ENCODE measurements at regions not wholly inside any gene's neighbourhood (a gene's known extent, or its start where the extent isn't known, plus 50 kb on each side); places are given as distances from the start of the nearest gene placed in this dataset.

DNA sequence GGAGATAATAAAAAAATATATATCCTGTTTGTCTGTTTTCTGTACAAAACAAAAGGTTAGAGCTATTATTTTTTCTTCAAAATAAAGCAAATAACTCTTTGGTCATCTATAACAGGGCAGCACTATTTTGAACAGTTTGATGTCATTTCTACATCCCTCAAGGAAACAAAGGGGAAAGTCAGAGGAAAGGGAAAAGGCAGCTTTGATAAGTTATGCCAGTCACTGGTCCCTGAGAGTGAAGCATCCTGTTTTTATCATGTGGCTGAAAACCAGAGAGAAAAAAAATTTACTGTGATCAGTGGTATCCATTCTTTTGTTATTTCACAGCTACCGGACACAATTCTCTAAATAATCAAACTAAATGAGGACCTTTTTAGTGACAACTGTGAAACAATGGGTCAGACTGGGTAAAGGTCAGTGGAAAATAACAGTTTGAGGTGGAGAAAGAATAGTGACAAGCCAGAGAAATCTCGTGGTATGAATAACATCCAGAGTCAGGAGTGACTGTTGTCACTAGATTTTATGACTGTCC, 356.0 kb downstream of the HDGFL1 start:
- DNase-seq (ENCODE audit: low read depth in 4 of 4, low spot score in 3 of 4): no peak

DNA sequence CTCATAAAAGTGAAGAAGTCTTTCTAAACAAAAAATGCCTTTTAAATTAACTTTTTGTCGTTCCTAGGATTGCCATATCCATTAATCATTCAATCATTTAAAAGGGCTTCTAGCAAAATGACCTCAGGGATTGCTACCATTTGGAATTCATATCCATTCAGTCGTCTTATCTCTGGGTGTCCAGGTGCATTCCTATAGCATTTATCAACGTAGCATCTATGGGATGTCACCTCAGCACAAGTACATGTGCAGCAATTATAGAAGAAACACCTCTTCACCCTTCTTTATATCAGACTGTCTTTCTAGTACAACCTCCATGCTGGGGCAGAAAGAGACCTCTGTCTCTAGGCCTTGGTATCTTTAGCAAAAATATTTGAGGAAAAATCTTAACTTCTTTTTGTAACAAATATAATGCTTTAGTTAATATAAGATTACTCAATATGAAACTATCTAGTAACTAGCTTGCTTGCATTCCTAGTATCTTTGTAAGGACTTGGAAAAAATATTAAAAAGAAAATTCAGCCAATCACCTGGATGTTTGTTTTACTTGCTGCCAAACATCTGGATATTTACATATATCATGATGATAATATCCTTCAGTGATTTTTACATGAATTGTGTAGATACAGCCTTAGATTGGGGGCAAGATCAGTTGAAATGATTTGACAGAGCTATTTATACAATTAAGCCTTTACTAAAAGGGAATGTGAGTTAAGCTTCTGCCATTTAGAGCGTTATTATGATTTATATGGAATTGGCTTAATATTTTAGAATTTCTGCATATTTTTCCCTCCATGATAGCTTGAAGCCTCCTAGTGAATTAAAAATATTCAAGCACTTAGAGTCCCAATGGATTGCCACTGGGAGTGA, 356.8 kb downstream of the HDGFL1 start:
- no peak for DNase-seq (ENCODE audit: low read depth in 4 of 4, low spot score in 3 of 4)

DNA sequence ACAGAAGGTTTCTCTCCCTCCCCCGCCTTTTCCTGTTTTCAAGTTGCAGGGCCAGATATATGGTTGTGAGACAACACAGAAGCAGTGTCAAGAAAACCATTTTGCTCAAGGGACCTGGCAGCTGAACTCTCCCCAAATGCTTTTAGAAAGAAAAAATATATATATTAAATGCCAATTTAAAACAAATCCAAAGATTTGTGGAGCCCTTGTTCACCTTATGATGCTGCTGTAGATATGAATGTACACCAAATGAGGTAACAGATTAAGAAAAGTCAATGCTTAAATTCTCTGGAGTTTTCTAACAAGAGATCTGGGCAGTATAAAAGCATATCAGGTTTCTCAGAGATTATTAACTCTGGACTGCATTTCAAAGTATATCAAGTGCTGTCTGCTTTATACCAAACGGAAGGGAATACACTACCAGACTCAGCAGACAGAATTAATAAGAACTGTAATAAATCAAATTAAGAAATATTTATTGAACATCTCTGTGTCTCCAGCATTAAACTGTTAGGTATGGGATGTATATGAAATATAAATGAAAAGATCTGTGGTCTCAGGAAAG, 357.5 kb downstream of the HDGFL1 start:
- DNase-seq (ENCODE audit: low read depth in 4 of 4, low spot score in 3 of 4): peak in 2 of 4 donors; percentile 48 to 59

DNA sequence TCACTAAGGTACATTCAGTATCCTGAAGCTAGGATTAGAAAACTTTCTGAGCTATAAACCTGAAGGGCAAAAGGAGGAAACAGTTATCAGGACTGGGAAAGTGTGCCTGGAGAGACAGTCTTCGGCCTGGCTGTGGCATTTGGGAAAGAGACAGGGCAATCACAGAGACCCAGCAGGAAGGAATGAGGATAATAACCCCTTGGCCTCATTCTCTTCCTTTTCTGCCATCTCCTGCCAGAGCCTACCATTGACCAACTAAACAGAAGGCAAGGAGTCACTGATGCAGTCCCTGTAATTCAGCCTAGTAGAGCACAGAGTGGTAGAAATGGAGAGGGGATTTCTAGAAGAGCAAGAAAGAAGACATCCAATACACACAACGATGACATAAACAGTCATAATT, 359.4 kb downstream of the HDGFL1 start:
- DNase-seq (ENCODE audit: low read depth in 4 of 4, low spot score in 3 of 4): no peak

DNA sequence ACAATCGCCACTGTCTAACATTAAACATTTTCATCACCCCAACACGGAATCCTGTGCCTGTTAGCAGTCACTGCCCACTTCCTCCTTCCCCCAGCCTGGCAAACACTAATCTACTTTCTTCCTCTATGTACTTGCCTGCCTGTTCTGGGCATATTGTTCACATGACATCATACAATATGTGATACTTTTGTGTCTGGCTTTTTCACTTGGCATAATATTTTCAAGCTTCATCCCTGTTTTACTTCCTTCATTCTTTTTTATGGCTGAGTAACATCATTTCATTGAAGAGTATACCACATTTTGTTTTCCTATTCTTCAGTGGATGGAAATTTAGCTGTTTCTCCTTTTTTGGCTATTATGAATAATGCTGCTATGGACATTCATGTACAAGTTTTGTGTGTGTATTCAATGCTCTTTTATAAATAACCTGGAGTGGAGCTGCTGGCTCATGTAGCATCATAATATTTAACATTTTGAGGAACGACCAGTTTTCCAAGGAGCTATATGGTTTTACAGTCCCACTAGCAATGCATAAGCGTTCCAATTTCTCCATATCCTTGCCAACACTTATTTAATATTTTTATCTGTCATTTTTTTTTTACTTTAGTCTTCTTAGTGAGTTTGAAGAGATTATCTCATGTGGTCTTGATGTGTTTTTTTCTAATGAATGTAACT, 360.1 kb downstream of the HDGFL1 start:
- DNase-seq (ENCODE audit: low read depth in 4 of 4, low spot score in 3 of 4): no peak

DNA sequence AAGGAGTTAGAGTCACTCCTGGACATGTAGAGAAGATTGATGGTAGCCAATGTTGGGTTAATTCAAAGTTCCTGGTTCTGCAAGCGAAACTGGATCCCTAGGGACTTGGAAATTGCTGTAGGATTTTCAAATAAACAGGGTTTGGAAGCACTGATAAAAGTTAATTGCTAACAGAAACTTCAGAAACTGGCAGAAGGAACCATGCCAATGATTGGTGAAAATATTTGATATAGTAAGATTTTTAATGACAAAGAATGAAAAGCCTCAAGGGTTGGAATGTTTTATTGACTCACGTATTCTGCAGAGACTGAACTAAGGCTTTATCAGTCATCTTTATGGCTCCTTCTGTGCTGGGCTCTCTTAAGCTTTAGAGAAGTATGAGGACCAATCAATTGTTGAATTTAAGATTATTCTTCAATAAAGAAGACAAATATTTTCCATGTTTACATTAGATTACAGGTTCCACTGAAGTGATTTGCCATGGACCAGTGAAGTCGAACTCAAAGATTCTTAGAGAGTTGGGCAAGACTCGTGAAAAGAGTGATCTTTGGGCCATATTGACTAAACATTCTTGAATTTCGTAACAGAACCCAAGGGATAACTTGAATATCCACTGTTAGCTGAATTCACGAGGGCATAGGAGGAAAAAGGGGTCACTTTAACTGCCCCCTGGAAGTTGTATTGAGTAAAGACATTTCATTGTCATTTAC, 371.4 kb downstream of the HDGFL1 start:
- DNase-seq (ENCODE audit: low read depth in 4 of 4, low spot score in 3 of 4): no peak

DNA sequence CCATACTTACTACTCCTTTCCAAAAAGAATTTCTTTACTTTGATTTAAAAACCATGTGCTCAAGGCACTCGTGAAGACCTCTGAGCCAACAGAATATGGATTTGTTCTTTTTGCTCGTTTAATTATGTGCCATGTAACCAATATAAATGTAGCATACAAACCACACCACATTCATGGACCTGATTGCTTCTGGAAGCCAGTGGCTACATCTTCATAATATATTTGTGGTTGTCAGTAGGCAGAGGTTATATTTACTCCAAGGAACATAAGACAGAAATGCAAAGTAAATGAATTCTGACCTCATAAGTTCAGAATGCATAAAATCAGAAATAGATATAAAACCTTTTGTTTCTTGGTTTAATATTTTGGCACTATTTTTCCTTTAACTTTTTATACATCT, 373.0 kb downstream of the HDGFL1 start:
- no peak for DNase-seq (ENCODE audit: low read depth in 4 of 4, low spot score in 3 of 4)

DNA sequence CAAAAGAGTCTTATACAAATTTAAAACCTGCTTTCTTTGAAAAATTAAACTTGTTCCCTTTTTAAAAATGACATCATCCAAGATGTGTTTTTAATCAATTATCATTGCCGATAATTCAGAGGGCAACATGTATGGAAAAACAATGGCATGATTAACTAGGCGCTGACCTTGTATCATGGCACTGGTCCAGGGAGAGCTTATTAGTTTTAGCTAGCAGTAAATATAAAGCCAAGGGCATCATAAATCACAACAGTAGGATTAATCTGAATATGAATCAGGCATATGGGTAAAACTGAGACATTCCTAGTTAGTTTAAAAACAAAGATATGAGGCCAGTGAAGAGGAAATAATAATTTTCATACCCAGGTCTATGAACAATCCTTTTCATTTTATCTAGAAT, 374.0 kb downstream of the HDGFL1 start:
- no peak for DNase-seq (ENCODE audit: low read depth in 4 of 4, low spot score in 3 of 4)

DNA sequence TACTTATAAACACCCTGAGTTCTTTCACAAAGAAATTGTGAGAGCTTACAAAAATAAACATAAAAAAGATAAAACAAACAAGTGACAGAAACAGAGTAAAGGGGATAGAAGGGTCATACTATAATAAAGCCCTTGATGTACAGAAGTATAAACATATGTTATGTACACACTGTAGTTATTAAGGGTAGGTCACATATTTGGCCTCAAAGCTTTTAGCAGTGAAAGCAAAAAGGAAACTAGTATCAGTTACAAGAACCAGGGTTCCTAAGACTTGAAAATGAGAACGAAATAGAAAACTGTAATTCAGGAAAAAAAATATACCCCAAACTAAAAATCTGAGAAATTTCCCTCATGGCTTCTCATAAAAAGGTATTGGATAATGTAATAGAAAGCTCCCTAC, 380.6 kb downstream of the HDGFL1 start:
- DNase-seq (ENCODE audit: low read depth in 4 of 4, low spot score in 3 of 4): no peak

DNA sequence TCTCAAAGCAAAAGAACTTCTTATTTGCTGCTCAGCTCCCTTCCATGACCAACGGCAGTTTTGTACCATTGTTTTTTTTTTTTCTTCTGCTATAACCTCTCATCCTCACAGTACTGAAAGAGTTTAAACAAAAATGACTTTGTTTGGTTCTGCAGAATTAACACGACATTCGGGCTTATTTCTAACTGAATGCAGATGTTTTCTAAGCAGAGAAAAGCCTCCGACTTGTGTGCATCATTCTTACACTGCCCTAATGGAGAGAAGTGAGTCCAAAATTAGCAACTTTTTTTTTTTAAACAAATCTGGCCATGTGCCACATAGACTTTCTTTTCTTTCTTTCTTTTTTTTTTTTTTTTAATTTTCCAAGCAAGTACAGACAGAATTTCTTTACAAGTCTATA, 382.7 kb downstream of the HDGFL1 start:
- DNase-seq (ENCODE audit: low read depth in 4 of 4, low spot score in 3 of 4): no peak

DNA sequence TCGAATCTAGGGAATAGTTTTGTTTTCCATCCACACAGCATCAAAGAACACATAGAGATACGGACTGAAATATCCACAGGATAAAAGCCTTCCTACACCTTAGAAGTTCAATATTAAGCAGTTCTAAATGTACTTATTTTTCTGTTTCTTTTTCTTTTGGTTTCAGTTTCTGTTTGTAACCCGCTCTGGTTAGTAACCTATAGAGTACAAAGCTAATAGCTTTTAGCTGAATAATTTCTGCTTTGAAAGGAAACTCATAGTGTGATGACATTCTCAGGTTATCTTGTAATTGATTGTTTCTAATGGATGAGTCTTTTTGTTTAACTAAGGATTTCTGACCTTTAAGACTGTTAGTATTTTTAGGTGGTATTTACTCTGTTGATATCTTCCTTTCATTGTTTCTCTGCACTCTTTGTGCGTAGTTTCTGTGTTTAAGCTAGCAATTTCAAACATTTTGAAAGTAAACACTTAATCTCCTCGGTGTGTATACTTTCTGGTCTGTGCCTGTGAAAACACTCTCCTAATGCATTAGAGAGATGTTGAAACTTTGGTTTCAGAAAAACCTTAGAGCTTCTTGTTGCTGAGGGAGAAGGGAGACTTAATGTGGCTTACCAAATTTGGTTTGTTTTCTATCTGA, 385.5 kb downstream of the HDGFL1 start:
- DNase-seq (ENCODE audit: low read depth in 4 of 4, low spot score in 3 of 4): no peak

DNA sequence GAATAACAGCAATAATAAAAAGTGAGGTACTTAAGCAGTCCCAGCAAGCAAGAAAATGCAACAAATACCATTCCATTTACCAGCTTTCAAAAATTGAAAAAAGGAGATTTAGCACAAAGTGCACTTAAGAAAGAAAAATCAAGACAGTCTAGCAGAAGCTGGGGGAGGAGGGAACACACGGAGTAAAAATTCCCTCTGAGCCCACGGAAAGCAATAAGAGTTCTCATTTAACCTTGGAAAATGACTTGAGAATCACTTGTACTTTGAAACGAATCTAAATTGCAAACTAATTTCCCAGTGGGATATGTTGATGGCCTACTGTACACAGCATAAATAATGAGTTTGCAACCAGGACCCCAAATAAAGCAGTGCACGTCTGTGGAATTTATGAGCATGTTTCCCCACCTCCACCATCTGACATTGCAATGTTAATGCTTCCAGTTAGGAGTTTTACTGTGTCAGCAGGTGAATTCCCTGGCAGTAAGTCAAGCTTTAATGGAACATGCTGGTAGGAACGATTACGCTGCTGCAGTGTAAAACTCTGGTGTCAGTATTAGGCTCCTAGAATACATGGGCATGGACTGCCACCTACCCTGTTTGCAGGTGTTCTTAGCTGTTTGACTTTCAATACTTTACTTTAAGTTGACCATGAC, 386.8 kb downstream of the HDGFL1 start:
- DNase-seq (ENCODE audit: low read depth in 4 of 4, low spot score in 3 of 4): peak in 3 of 4 donors; percentile 29 to 58 (median 44)

DNA sequence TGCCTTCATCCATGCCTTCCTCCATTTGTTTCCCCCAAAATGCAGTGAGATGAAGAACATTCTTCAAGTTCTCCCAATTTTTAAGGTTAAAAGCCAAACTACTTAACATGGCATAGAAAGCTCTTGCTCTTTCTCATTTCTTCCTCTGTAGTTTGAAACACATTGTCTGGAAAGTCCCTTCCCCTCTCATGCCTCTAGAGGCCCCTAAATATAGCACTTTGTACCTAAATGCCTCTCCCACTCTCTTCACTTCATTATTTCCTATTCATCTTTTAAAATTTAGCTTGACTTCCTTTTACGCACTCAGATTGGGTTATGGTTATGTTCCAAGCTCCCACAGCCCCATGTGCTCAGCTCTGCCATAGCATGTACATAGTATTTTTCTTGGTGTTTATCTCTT, 389.3 kb downstream of the HDGFL1 start:
- DNase-seq (ENCODE audit: low read depth in 4 of 4, low spot score in 3 of 4): no peak

DNA sequence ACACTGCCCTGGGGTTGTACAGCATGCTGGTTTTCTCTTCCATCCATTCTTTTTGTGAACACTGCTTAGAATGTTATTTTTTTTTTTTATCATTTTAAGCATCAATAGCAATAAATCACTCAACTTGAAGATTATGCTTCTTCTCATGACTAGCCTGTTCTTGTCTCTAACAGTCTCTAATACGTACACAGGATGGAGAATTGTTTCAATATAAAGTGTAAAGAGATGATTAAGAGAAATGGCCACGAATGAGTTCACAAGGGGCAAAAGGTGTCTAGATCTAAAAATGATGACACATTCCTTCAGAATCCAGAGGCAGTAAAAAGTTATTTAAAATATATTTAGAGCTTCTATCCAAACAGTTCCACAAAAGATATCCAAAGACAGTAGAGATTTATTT, 390.2 kb downstream of the HDGFL1 start:
- DNase-seq (ENCODE audit: low read depth in 4 of 4, low spot score in 3 of 4): no peak

DNA sequence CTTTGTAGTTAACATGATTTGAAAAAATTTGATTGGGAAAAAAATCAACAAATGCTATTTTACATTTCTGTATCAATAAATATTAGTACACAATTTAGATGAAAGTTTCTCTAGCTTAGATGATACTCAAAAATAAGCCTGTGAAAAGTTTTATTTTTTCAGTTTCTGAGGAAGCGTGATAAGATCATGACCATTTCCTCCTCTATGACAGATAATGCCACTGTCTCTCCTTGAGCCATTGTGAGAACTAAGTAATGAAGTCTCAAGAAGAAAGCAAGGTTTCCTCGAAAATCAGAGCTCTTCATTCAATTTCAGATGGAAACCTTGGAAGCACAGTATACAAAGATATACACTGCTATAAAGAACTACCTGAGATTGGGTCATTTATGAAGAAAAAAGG, 395.0 kb downstream of the HDGFL1 start:
- DNase-seq (ENCODE audit: low read depth in 4 of 4, low spot score in 3 of 4): no peak

DNA sequence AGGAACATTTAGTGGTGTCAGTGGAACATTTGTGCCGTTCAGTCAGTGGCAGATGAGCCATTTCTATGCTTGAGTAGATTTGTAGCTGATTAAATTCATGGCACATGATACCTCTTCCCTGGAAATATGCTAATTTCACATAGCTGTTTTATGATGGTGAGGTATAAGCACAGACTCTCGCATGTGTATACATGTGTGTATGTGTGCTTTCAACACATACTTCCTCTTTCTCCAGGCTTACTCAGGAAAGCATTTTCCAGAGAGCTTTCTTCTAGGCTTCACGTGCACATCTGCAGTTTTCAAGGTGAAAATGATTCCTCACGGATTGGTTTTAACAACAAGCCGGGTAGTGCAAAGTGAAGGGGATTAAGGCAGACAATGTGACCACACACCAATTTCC, 396.5 kb downstream of the HDGFL1 start:
- no peak for DNase-seq (ENCODE audit: low read depth in 4 of 4, low spot score in 3 of 4)

DNA sequence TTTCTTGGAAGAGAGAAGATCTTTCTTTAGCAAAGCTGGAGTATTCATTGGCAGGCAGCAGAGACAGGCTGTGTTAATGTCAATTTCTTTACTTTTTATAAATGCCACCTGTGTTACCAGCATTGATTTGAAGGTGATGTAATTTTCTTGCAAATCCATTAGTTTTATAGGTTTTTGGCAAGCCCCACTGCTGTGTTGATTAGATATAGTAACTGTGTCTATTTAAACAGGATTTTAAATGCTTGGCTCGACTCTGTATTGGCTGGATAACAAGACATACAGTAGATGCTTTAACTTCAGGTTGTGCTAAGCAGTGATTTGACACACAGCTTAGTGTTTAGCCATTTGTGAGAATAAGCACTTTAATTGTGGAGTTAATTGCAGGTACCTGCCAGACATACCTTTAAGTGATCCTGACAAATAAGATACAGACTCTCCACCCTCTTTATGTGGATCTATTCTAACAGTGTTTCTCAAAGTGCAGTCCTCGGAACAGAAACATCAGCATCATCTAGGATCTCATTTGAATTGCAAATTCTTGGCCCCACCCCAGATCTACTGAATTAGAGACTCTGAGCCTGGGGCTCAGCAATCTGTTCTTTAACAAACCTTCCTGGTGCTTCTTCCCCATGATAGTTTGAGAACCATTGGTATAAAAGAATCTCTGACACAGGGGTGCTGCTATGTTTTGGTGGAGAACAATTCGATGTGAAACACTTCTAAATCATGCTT, 397.5 kb downstream of the HDGFL1 start:
- DNase-seq (ENCODE audit: low read depth in 4 of 4, low spot score in 3 of 4): no peak

DNA sequence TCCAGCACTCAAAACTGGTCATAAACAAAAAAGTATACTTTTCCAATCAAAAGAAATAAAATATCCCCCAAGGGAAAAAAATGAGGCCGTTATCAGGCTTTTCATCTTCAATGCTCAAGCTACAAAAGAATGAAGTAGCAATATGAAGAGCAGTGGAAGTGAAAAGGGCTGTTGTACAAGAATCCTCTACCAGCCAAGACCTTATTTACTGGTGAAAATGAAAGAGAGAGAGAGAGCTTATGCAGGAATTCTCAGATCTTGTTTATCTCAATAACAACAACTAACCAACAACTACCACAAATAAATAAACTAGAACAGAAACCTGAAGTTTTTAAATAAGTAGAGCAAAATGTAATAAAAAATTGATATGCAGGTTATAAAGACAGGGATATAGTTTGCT, 400.6 kb downstream of the HDGFL1 start:
- no peak for DNase-seq (ENCODE audit: low read depth in 4 of 4, low spot score in 3 of 4)

DNA sequence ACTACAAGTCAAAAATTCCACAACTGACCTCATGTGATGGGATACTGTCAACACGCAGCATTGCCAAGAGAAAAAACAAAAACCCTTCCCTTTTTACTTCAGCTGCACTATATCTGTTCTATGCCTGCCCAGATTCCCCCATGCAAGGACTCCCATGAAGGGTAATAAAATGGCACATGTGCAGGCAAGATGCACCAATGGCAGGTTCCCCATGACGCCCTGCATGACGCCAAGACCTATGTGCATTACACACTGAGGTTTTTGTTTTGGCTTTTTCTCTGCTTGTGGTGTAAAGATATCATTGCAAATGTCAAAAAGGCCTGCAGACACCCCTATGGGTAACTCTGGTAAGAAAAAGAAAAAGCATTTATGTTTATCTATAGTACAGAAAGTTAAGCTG, 403.4 kb downstream of the HDGFL1 start:
- no peak for DNase-seq (ENCODE audit: low read depth in 4 of 4, low spot score in 3 of 4)
